ENCODE measurements at regions not wholly inside any gene's neighbourhood (a gene's known extent, or its start where the extent isn't known, plus 50 kb on each side); places are given as distances from the start of the nearest gene placed in this dataset.

GRCh38 chr4:103853146-103853545 is 133.4 kb upstream of the TACR3 start:
- TF ChIP-seq CTCF (IDR thresholded peaks at IDR 0.05): no peak
- no peak for TF ChIP-seq POLR2A (IDR thresholded peaks at IDR 0.05)

All from Peyer's patch (tissue), 4 donors.